ENCODE measurements at regions not wholly inside any gene's neighbourhood (a gene's known extent, or its start where the extent isn't known, plus 50 kb on each side); places are given as distances from the start of the nearest gene placed in this dataset.

DNA sequence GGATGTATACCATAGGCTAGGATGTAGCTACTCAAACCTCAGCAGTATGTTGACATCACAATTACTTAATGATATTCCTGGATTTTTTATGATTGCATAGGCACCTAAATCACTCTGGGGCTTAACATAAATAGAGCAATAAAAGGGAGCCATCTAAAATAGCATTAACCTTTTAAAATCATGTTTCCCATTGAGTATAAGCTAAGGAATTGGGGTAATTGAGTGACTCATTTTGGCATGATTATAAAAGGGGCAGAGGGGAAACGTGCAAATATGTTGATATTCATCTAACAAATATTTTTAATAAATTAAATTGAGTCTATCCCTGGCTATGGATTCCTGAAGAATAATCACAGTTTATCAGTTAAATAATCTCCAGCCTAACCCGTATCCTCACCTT, 74.0 kb upstream of the ADGRF1 start:
- no peak for DNase-seq

DNA sequence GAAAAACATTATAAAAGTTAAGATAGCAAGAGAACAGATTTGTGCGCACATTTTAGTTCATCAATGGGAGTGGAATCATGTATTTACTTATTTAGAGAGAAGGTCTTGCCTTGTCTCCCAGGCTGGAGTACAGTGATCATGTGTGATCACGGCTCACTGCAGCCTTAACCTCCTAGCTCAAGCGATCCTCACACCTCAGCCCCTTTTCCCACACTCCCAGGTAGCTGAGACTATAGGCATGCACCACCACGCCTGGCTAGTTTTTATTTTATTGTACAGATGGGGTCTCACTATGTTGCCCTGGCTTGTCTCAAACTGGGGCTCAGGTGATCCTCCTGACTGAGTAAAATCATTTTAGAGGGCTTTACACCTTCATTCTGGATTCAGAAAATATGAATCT, 72.3 kb upstream of the ADGRF1 start:
- no peak for DNase-seq

DNA sequence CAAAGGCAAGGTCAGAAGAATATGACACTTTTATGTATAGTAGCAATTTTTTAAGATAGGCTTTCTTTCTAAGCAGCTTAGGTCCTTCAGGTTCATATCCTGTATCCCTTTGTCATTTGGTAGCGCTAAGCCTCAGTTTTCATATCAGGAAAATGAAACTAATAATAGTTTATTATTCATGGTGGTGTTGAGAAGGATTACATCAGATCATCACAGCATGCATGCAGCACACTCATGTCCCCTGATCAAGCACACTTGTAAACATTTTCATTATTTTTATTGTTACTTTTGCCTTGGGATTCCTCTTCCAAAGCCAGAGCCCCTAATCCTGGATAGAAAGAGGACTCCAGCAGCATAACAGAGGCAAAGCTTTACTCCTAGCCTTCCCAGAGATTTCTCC, 70.2 kb upstream of the ADGRF1 start:
- no peak for DNase-seq

DNA sequence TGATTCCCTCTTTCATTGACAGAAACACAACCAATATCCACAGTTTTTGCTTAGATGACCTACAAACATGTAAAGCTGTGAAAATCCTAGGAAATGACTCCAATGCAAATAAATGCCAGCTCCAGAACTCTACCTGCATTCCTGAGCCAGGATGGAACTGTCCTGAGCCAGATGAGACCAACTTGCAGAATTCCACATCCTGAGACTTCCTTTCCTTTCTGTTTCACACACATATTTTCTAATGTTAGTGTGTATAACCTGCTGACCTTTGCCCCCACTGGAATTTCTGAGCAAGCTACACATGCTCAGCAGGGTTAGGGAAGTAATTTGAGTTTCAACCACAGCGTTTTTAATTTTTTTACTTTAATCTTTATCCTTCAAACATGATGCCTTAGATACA, 69.6 kb upstream of the ADGRF1 start:
- DNase-seq, result no peak

DNA sequence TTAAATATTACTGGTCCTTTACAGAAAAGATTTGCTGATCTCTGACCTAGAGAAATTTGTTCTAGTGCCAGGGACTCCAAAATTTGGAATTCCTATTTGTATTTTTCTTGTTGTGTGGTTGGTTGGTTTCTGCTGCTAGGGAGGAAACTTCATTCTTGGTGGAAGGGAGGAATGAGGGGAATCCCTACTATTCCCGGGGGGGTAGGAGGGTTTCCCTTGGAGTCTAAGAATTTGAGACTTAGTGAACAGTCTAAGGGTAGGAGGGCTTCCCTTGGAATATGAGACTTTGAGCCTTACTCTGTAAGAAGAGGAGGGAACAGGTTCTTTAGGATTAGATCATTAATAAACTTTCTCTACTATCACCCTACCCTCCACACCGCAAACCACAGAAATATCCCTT, 67.1 kb upstream of the ADGRF1 start:
- no peak for DNase-seq

DNA sequence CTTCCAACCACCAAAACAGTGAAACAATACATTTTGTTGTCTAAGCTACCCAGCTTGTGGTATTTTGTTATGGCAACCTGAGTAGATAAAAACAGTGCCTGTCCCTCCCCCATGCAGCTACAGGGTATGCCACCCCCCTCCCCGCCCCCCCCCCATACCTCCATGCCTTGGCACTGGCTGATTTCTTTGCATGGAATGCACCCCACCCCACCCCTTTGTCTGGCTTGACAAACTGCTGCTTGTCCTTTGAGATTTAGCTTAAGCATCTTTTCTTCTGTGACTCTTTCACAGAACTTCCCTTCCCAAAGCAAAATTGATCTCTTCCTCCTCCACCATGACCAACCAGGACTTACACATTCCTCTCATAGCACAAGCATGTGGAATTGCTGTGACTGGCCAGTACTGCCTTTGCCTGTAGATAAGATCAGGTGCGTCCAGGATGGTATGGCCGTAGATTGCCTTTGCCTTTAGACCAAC, 64.6 kb upstream of the ADGRF1 start:
- no peak for DNase-seq

DNA sequence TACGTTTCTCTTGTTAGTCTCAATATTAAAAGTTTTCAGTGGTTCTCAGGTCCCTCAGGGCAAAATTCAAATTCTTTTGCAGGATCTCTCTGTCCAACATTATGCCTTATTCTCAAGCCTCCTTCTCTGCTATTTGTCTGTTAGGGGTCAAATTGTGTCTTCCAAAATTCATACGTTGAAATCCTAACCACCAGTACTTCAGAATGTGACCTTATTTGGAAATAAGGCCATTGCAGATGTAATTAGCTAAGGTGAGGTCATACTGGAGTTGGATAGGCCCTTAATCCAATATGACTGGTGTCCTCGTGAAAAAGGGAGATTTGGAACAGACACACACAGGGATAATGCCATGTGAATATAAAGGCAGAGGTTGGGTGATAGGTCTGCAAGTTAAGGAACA, 64.1 kb upstream of the ADGRF1 start:
- DNase-seq, result no peak

DNA sequence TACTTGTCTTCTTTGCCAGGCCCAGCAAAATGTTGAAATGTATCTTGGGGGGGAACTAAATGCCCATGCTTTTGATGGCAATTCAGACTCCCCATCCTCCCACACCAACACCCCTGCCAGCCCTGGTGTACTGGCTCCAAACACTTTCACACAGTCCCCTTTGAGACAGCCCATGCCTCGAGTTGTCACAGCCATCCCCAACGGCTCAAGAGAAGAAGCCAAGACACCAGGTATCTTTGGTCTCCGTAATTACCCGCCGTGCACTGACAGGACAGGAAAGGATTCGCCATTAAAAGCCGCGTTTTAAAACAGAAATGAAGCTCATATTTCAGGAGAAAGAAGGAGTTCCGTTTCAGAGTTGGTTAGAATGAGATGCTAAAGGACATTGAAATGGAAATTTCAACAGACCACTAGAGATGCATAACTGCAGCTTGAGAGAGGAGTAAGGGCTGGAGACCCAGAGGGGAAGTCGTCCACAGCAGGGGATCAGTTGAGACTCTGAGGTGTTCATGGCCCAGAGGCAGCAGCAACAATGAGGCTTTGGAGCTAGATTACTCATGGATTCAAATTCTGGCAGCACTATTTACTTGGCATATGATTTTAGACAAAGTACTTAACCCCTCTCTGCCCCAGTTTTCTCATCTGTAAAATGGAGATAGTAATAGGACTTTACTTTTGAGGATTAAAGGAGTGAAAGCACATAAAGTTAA, 63.5 kb upstream of the ADGRF1 start:
- DNase-seq, result no peak

DNA sequence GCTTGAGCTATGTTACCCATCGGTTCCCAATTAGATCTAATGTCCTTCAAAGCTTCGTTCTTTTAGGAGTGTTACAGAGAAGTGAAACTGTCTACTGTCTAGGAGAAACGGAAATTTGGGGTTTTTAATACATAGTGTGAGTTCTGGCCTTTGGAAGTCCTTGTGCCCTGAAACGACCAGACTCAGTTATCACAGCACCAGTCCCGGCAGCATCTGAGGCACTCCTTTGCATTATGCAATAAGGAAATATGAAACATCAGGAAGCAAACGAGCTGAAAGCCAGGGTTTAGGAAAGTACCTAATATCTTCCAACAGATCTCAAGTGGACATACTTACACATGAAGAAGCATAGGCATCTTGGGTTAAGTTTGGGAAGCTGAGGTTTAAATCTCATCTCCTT, 61.8 kb upstream of the ADGRF1 start:
- no peak for DNase-seq

DNA sequence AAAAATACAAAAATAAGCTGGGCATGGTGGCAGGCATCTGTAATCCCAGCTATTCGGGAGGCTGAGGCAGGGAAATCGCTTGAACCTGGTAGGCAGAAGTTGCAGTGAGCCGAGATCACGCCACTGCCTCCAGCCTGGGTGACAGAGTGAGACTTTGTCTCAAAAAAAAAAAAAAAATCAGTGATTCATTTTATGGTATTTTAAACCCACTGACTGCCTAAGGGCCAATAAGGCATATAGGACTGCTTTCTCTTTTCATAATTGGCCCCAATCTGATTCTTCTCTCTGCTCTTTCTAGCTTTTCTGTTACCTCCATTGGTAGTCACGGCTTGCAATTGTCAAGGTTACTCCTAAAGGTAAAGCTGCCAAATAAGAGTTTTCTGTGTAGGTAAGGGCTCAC, 60.2 kb upstream of the ADGRF1 start:
- no peak for DNase-seq

DNA sequence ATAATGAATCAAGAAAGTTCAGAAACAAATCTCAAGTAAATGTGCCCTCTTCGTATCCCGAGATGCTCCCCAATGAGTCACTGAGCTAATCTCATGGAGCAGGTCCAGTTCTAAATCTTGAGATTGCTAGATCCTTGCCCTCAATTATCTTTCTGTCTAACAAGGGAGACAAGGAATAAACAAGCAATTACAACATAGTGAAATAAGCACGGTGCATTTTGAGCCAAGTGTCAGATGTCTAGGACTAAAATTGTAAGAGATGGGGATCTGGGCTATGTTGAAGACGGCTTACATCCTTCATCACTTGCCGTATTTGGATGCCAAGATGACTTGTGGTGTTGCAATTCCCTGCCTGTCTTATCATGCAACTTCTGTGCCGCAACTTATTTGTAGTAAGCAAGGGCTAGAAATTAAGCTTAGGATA, 56.5 kb upstream of the ADGRF1 start:
- no peak for DNase-seq

DNA sequence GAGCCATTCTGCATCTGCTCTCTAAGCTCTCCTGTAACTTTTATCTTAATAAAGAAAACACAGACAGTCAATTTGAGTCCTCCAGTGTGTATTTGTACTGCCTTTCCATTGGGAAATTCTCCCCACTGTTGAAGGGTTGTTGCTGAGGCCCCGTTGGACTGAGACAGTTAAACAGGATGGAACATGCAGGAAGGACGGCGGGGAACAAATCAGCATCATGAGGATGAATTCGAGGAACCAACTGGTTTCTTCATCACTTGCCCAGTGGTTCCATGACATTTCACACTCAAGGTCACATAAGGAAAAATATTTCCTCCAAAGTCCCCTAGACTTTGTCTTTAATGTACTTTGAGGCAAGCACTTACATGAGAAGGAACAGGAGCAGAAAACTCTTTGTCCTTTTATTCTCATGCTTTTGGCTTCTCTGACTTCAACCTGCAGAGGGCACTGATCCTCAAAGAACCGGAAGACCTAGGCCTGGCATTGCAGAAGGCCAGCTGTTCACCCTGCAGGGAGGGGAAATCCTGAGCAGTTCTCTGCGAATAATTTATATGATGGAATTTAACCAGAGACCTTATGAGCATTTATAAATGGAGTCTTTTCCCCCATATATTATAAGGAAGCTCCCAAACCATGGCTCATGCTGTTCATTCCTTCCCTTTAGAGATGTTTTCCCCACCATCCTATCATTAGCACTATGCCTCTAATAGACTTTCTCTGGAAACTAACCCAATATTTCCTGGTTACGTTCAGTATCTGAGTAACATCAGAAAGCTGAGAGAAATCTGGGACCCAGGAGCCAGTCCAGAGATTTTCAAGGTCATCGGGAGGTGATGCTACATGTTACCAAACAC, 55.2 kb upstream of the ADGRF1 start:
- DNase-seq, result peak; percentile 39

DNA sequence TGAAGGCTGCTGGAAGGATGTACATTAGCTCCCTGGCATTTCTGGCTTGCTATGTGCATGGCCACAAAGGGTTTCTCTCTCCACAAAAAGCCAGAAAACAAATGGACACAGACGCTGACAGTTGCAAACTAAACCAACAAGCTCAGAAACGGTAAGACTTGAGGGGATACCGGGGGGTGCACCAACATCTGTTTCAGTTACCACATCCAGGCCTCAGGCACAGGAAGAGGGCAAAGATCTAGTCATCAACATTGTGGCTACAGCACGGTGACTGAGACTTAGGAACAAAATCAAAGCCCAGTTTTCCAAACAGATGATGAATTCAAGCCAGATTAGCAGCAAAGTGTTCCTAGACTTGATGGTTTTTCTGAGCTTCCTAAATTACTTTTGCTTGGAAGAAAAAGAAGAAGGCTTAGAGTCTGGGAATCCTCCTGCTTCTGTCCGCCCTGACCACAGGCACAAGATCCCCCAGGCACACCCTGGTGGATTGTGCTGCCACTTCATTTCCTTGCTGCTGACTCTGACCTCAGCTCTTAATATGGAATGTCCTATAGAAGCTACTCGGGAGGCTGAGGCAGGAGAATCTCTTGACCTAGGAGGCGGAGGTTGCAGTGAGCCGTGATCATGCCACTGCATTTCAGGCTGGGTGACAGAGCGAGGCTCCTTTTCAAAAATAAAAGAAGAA, 54.2 kb upstream of the ADGRF1 start:
- DNase-seq, result no peak

DNA sequence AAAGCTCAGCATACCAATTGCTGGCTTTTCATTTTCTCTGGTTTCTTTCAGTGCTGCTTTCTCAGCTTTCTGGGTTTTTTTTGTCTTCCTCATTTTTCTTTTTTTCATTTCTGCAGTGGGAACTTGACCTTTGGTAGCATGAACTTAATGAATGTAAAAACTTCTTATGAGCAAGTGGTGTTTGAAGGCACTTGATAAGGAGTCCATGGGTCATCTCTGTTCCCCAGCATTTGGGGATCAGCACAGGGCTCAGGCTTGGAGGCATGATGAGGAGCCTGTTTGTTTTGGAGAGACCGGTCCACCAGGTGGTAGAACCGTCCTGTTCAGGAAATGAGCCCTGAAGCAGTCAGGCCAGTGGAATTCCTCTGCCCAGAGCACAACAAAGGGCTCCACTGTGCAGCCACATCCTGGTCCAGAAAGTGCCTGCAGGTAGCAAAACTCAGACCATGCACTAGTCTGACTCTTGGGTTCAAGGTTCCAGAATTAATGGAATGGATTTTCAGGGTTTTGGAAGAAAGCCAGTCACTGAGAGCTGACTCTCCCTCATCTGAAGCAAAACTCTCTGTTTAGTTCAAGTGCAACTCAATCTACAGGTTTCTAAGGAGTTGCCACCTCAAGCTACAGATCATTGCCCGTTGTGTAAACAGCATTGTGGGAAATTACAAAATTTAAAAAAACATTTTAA, 52.3 kb upstream of the ADGRF1 start:
- no peak for DNase-seq

DNA sequence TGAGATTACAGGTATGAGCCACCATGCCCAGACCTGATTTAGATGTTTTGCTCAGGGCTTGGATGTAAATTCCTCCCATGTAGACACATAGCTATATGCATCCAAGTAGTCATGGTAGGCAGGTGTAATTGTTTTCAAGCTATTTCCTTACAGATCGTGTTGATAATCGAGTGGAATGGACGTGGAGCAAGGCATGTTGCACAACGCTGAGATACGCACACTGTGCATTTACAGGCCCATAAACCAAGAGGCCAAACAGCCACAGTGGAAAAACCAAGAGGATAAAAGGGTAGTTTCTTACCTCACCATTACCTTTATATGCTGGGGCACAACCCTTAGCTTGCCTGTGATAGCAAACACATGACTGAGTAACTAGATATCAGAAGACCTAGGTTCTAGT, 51.0 kb upstream of the ADGRF1 start:
- DNase-seq, result no peak

DNA sequence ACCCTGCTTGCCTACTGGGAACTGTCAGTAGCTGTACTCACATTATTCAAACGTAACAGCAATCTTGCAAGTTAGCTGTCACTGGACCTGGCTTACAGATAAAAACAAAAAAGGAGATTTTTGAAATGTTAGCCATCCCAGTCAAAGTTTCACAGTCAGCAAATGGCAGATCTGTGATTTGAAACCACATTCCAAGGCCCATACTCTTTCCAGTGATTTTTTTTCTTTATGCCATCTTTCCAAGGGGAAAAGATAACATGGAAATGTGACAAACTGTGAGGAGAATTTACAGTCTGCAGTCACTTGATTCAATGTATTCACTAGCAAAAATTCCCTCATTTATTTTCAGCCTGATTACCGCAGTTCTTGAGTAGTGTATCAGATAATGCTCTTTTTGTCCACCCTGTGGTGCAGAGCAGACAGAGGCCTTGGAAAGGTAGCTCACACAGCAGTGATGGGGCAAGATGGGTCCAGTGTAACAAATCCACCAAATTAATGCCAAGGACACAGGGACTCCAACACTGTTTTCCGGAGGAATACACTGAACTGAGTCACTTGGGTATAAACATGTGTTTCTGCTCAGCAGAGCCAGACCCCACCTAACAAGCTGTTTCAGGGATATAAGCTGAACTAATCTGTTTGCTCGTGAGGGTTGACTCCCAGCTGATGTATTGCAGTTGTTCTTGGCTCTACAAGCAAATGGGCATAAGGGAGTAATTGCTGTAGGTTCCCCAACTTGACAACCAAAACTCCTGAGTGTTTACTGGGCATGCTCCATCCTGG, 49.9 kb upstream of the ADGRF1 start:
- no peak for DNase-seq

Measured in skin of body (tissue), 1 donor.